Smooth muscle cell (in vitro differentiated cells): ENCODE measurements at regions not wholly inside any gene's neighbourhood (a gene's known extent, or its start where the extent isn't known, plus 50 kb on each side); places are given as distances from the start of the nearest gene placed in this dataset.

Source experiments
- DNase-seq: peaks from one replicate; lab custom pipeline; 2025; ENCODE audit not compliant: unreplicated experiment; lab: John Stamatoyannopoulos, UW
- H2AFZ ChIP-seq: fragments of 200-600 bp; sonication (generic); 2 replicates; pipeline ENCODE4 v1.6.0; 2016; ENCODE audit warnings: antibody characterized with exemption, low read depth, mild to moderate bottlenecking
- H3F3A ChIP-seq: fragments of 200-600 bp; sonication (generic); 2 replicates; pipeline ENCODE4 v1.6.0; 2017; ENCODE audit warnings: antibody characterized with exemption, low read depth
- H3K27ac ChIP-seq: fragments of 200-600 bp; sonication (generic); 2 replicates; pipeline ENCODE4 v1.5.1; 2016; ENCODE audit warnings: low read depth, mild to moderate bottlenecking
- H3K27me3 ChIP-seq: fragments of 200-600 bp; sonication (generic); 2 replicates; pipeline ENCODE4 v1.6.1; 2016; ENCODE audit warnings: low read depth, mild to moderate bottlenecking
- H3K36me3 ChIP-seq: fragments of 200-600 bp; sonication (generic); 2 replicates; pipeline ENCODE4 v1.5.1; 2016; ENCODE audit warnings: low read depth
- H3K4me1 ChIP-seq: fragments of 200-600 bp; sonication (generic); 2 replicates; pipeline ENCODE4 v1.5.1; 2016; ENCODE audit warnings: low read depth
- H3K4me2 ChIP-seq: fragments of 200-600 bp; sonication (generic); 2 replicates; pipeline ENCODE4 v1.6.0; 2016; ENCODE audit warnings: mild to moderate bottlenecking
- H3K4me3 ChIP-seq: fragments of 200-600 bp; sonication (generic); 2 replicates; pipeline ENCODE4 v1.5.1; 2016; ENCODE audit warnings: mild to moderate bottlenecking
- H3K79me2 ChIP-seq: fragments of 200-600 bp; sonication (generic); 2 replicates; pipeline ENCODE4 v1.6.0; 2016; ENCODE audit warnings: low read depth, mild to moderate bottlenecking
- H3K9ac ChIP-seq: fragments of 200-600 bp; sonication (generic); 2 replicates; pipeline ENCODE4 v1.6.0; 2016; ENCODE audit warnings: low read depth
- H3K9me3 ChIP-seq: fragments of 200-600 bp; sonication (generic); replicated peaks from 2 replicates; pipeline ENCODE4 v1.5.1; 2016; ENCODE audit warnings: low read depth
- H4K20me1 ChIP-seq: fragments of 200-600 bp; sonication (generic); 2 replicates; pipeline ENCODE4 v1.6.0; 2016; ENCODE audit warnings: low read depth
- WGBS: methylation state at CpG from one replicate; pipeline ENCODE4 v1.1.7; 2016; ENCODE audit warnings: low lambda C conversion rate; 5-methylcytosine and 5-hydroxymethylcytosine counted together
- TF ChIP-seq, protein P1 (sequence below): fragments of 200-600 bp; sonication (generic); IDR thresholded peaks from 2 replicates; pipeline ENCODE4 v1.5.1; 2017; ENCODE audit warnings: borderline replicate concordance, mild to moderate bottlenecking, antibody characterized with exemption; ENCODE audit not compliant: insufficient read depth, poor library complexity, severe bottlenecking

DNA sequence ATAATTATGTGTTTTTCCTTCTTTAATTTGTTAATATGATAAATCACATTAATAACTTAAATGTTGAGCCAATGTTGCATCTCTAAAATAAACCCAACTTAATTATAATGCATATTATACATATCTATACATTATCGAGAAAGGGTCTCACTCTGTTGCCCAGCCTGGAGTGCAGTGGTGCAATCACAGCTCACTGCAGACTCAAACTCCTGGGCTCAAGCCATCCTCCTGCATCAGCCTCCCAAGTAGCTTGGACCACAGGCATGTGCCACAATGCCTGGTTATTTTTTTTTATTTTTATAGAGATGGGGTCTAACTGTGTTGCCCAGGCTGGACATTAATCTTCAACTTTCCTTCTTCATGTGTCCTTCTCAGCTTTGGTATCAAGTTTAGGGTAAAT lies 98.9 kb downstream of the INHBA start:
- no peaks in the 10 kb centered on the region for H3F3A ChIP-seq
- H4K20me1 ChIP-seq, result no peaks in the 10 kb centered on the region
- no peaks in the 10 kb centered on the region for H3K79me2 ChIP-seq
- no peaks in the 10 kb centered on the region for H3K27me3 ChIP-seq
- H3K9me3 ChIP-seq, result no peaks in the 10 kb centered on the region
- TF ChIP-seq, protein P1, sequence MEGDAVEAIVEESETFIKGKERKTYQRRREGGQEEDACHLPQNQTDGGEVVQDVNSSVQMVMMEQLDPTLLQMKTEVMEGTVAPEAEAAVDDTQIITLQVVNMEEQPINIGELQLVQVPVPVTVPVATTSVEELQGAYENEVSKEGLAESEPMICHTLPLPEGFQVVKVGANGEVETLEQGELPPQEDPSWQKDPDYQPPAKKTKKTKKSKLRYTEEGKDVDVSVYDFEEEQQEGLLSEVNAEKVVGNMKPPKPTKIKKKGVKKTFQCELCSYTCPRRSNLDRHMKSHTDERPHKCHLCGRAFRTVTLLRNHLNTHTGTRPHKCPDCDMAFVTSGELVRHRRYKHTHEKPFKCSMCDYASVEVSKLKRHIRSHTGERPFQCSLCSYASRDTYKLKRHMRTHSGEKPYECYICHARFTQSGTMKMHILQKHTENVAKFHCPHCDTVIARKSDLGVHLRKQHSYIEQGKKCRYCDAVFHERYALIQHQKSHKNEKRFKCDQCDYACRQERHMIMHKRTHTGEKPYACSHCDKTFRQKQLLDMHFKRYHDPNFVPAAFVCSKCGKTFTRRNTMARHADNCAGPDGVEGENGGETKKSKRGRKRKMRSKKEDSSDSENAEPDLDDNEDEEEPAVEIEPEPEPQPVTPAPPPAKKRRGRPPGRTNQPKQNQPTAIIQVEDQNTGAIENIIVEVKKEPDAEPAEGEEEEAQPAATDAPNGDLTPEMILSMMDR, result no peak
- no peak for DNase-seq
- H3K9ac ChIP-seq, result no peak overlapping the region
- no peak overlapping the region for H3K4me2 ChIP-seq
- H3K4me3 ChIP-seq, result no peak overlapping the region
- H2AFZ ChIP-seq, result no peak overlapping the region
- WGBS, result 100% methylated on average over 1 of the region's 1 CpG
- no peaks in the 10 kb centered on the region for H3K4me1 ChIP-seq
- no peaks in the 10 kb centered on the region for H3K36me3 ChIP-seq
- H3K27ac ChIP-seq, result no peak overlapping the region

DNA sequence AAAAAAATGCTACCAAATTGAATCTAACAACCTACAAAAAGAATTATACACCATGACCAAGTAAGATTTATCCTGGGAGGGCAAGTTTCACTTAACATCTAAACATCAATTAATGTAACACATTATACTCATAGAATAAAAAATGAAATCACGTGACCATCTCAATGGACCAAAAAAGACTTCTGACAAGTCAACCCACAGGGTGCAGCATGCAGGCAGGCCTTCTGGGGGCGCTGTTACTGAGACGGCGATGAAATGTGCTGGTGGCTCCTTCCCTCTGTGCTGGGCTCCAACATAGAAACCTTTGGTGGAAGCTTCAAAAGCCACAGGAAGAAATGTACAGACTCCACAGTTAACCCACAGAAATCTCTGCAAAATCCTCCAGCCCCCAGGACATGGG lies 103.1 kb downstream of the INHBA start:
- 67% methylated on average over 4 of the region's 4 CpGs for WGBS
- H3K9ac ChIP-seq, result no peak overlapping the region
- no peaks in the 10 kb centered on the region for H3K36me3 ChIP-seq
- TF ChIP-seq, protein P1, result no peak
- H3K4me3 ChIP-seq, result no peak overlapping the region
- H4K20me1 ChIP-seq, result no peaks in the 10 kb centered on the region
- H3K79me2 ChIP-seq, result no peaks in the 10 kb centered on the region
- no peak overlapping the region for H3K4me2 ChIP-seq
- H3F3A ChIP-seq, result no peaks in the 10 kb centered on the region
- no peaks in the 10 kb centered on the region for H3K4me1 ChIP-seq
- no peaks in the 10 kb centered on the region for H3K27me3 ChIP-seq
- no peak overlapping the region for H2AFZ ChIP-seq
- H3K9me3 ChIP-seq, result peaks cover 12% of the 10 kb centered on the region
- no peak overlapping the region for H3K27ac ChIP-seq
- no peak for DNase-seq

DNA sequence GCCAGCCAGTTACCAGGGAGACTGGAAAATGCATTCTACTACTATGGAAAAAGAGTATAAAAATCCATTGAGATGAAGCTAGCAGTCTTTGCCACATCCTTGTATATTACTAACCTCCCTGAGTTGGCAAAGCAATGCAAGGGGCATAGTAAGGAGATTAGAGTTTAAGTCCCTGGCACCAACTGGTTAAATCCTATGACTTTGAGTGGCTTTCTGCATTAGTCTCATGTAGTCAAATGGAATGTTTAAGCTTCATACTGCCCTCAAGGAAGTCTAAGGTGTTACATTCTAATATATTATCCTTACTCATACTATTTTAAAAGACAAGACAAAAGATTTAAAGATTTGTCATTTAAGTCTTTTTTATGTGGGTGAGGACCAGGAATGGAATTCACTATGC lies 110.1 kb downstream of the INHBA start:
- H3K27me3 ChIP-seq, result no peaks in the 10 kb centered on the region
- H3K9me3 ChIP-seq, result peaks cover 12% of the 10 kb centered on the region
- no peak overlapping the region for H3K27ac ChIP-seq
- H3K4me1 ChIP-seq, result no peaks in the 10 kb centered on the region
- no peak overlapping the region for H2AFZ ChIP-seq
- no peak overlapping the region for H3K9ac ChIP-seq
- H3F3A ChIP-seq, result no peaks in the 10 kb centered on the region
- H4K20me1 ChIP-seq, result no peaks in the 10 kb centered on the region
- TF ChIP-seq, protein P1, result no peak
- H3K4me2 ChIP-seq, result no peak overlapping the region
- no peak for DNase-seq
- H3K79me2 ChIP-seq, result no peaks in the 10 kb centered on the region
- no peaks in the 10 kb centered on the region for H3K36me3 ChIP-seq
- no peak overlapping the region for H3K4me3 ChIP-seq

- Histone ChIP-seq H3K9ac (no peak overlapping the region), H3K9me3 (peaks cover 12% of the 10 kb centered on the region), H3K36me3 (no peaks in the 10 kb centered on the region), H3K79me2 (no peaks in the 10 kb centered on the region), H3K4me3 (no peak overlapping the region), H3K4me2 (no peak overlapping the region), H3K27ac (no peak overlapping the region), H3K4me1 (no peaks in the 10 kb centered on the region), H3K27me3 (no peaks in the 10 kb centered on the region), H2AFZ (no peak overlapping the region), H3F3A (no peaks in the 10 kb centered on the region), H4K20me1 (no peaks in the 10 kb centered on the region)
- TF ChIP-seq, protein P1, result no peak
- no peak for DNase-seq
- 97% methylated on average over 1 of the region's 1 CpG for WGBS
Measured at GRCh38 chr7:41592236-41592635, 110.7 kb downstream of the INHBA start.
